ENCODE measurements at regions not wholly inside any gene's neighbourhood (a gene's known extent, or its start where the extent isn't known, plus 50 kb on each side); places are given as distances from the start of the nearest gene placed in this dataset.

DNA sequence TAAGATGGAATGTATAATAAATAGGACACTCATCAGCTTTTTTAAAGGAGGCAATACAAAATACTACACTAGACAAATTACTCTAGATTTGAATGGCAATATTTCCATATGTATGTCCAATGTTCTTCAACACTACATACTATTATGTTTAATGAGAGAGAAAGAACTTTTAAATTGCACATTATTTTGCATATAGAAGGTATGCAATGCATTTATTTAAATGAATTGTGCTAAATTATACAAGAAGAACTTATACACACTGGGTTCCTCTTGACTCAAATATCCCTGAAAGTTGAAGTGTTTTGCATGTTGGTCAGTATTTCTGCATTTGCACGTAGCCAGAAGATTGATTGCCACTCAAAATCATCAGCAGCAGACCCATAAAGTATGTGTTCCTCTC, 839.6 kb downstream of the ADGRL2 start:
- H3K4me1 ChIP-seq (ENCODE audit: control insufficient read depth in 5 of 5, insufficient read depth in 5 of 5, low read length in 5 of 5) = no peaks in the 10 kb centered on the region
- H3K27ac ChIP-seq (ENCODE audit: low read depth, low read length) = no peak overlapping the region
- H3K9me3 ChIP-seq (ENCODE audit: control insufficient read depth in 5 of 5, low read length in 5 of 5) = no peaks in the 10 kb centered on the region
- no peaks in the 10 kb centered on the region for H3K36me3 ChIP-seq (ENCODE audit: control insufficient read depth in 5 of 5, insufficient read depth in 5 of 5, low read length in 5 of 5)
- no peaks in the 10 kb centered on the region for H3K27me3 ChIP-seq (ENCODE audit: control insufficient read depth in 5 of 5, insufficient read depth in 4 of 5, low read length in 5 of 5)
- no peak overlapping the region for H3K4me3 ChIP-seq (ENCODE audit: low read depth in 1 of 5, low read length in 5 of 5)
- no peak overlapping the region for H3K9ac ChIP-seq (ENCODE audit: low read length in 5 of 5)

DNA sequence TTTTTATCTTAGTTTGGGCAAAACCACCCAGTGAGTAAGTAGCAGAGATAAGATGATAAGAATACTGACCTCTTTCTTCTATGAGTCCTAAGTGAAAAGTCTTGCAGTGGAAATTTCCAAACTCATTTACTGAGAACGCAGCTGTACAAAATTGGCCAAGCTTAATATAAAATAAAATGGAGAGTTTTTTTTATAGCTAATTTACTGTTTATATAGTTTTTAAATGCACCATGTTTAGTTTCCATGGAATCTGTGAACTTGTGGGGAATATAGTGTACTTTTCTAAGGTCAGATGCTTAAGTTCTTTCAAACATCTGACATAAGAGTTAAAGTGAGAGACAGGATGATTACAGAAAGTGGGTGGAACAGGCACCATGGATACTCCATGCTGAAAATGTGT, 833.5 kb downstream of the ADGRL2 start:
- H3K4me1 ChIP-seq (ENCODE audit: control insufficient read depth in 5 of 5, insufficient read depth in 5 of 5, low read length in 5 of 5) = no peaks in the 10 kb centered on the region
- H3K27ac ChIP-seq (ENCODE audit: low read depth, low read length) = no peak overlapping the region
- H3K36me3 ChIP-seq (ENCODE audit: control insufficient read depth in 5 of 5, insufficient read depth in 5 of 5, low read length in 5 of 5) = no peaks in the 10 kb centered on the region
- H3K4me3 ChIP-seq (ENCODE audit: low read depth in 1 of 5, low read length in 5 of 5) = no peak overlapping the region
- no peak overlapping the region for H3K9ac ChIP-seq (ENCODE audit: low read length in 5 of 5)
- no peaks in the 10 kb centered on the region for H3K27me3 ChIP-seq (ENCODE audit: control insufficient read depth in 5 of 5, insufficient read depth in 4 of 5, low read length in 5 of 5)
- H3K9me3 ChIP-seq (ENCODE audit: control insufficient read depth in 5 of 5, low read length in 5 of 5) = no peaks in the 10 kb centered on the region

DNA sequence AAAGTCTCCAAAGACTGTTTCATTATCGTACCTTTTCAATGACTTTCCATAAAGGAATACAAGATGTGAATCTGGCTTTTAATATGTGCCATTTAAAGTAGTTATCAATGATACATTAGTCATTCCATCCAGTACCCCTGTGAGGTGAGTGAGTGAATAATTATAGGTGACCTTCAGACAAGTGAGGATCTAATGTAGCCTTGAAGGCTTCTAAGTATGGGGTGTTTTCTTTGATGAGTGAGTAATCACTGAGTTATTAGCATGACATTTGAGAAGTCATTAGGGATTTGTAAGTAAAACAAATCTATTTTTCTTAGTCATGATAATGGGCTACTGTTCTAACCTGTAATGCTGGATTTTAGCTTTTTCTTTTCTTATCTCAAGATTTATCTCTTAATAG, 831.4 kb downstream of the ADGRL2 start:
- H3K4me1 ChIP-seq (ENCODE audit: control insufficient read depth in 5 of 5, insufficient read depth in 5 of 5, low read length in 5 of 5) = peaks cover 0 to 6% (median 0%) of the 10 kb centered on the region in 5 donors
- H3K36me3 ChIP-seq (ENCODE audit: control insufficient read depth in 5 of 5, insufficient read depth in 5 of 5, low read length in 5 of 5) = no peaks in the 10 kb centered on the region
- no peak overlapping the region for H3K9ac ChIP-seq (ENCODE audit: low read length in 5 of 5)
- H3K9me3 ChIP-seq (ENCODE audit: control insufficient read depth in 5 of 5, low read length in 5 of 5) = no peaks in the 10 kb centered on the region
- no peak overlapping the region for H3K27ac ChIP-seq (ENCODE audit: low read depth, low read length)
- H3K27me3 ChIP-seq (ENCODE audit: control insufficient read depth in 5 of 5, insufficient read depth in 4 of 5, low read length in 5 of 5) = no peaks in the 10 kb centered on the region
- no peak overlapping the region for H3K4me3 ChIP-seq (ENCODE audit: low read depth in 1 of 5, low read length in 5 of 5)

DNA sequence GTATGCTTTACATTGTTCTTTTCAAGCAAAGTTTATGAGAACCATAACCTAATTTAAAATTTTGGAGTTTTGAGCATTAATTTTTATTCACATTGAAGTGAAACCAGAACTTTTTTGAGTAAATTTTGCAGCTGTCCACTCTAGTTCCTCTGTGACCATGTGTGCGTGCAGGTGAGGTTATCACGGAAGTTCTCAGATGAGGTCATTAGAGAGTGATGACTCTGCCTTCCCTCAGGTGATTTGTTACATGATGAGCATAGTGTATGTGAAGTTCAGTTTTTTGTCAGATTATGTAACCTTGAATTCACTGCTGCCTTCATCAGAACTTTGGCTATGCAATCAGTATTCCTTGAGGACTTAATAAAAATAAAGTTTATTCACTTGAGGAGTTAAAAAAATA, 828.2 kb downstream of the ADGRL2 start:
- Histone ChIP-seq H3K27ac (ENCODE audit: low read depth, low read length) (no peak overlapping the region), H3K36me3 (ENCODE audit: control insufficient read depth in 5 of 5, insufficient read depth in 5 of 5, low read length in 5 of 5) (no peaks in the 10 kb centered on the region), H3K4me3 (ENCODE audit: low read depth in 1 of 5, low read length in 5 of 5) (no peak overlapping the region), H3K4me1 (ENCODE audit: control insufficient read depth in 5 of 5, insufficient read depth in 5 of 5, low read length in 5 of 5) (peaks cover 0 to 6% (median 0%) of the 10 kb centered on the region in 5 donors), H3K9me3 (ENCODE audit: control insufficient read depth in 5 of 5, low read length in 5 of 5) (peaks cover 0 to 13% (median 7%) of the 10 kb centered on the region in 5 donors), H3K27me3 (ENCODE audit: control insufficient read depth in 5 of 5, insufficient read depth in 4 of 5, low read length in 5 of 5) (no peaks in the 10 kb centered on the region), H3K9ac (ENCODE audit: low read length in 5 of 5) (no peak overlapping the region)

DNA sequence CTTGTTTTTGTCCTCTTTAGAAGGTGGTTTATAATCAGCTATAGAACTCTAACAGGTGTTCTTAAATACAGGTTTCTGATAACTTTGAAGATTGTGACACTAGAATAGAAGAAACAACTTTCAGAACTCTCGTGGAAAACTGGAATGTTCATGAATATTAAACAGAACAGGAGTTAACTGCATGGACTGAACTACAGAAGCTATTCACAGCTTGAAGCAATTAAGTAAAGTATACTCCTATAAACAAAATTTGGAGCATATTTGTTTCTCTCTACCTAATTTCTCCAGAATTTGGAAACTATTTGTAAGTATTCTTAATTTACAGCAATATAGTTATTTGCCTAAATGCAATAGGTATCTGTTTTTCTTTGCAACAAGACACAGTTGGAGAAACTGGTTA, 824.8 kb downstream of the ADGRL2 start:
- Histone ChIP-seq H3K27me3 (ENCODE audit: control insufficient read depth in 5 of 5, insufficient read depth in 4 of 5, low read length in 5 of 5) (no peaks in the 10 kb centered on the region), H3K36me3 (ENCODE audit: control insufficient read depth in 5 of 5, insufficient read depth in 5 of 5, low read length in 5 of 5) (no peaks in the 10 kb centered on the region), H3K9ac (ENCODE audit: low read length in 5 of 5) (no peak overlapping the region), H3K9me3 (ENCODE audit: control insufficient read depth in 5 of 5, low read length in 5 of 5) (peaks cover 0 to 13% (median 7%) of the 10 kb centered on the region in 5 donors), H3K4me3 (ENCODE audit: low read depth in 1 of 5, low read length in 5 of 5) (no peak overlapping the region), H3K4me1 (ENCODE audit: control insufficient read depth in 5 of 5, insufficient read depth in 5 of 5, low read length in 5 of 5) (peaks cover 0 to 6% (median 0%) of the 10 kb centered on the region in 5 donors), H3K27ac (ENCODE audit: low read depth, low read length) (no peak overlapping the region)

DNA sequence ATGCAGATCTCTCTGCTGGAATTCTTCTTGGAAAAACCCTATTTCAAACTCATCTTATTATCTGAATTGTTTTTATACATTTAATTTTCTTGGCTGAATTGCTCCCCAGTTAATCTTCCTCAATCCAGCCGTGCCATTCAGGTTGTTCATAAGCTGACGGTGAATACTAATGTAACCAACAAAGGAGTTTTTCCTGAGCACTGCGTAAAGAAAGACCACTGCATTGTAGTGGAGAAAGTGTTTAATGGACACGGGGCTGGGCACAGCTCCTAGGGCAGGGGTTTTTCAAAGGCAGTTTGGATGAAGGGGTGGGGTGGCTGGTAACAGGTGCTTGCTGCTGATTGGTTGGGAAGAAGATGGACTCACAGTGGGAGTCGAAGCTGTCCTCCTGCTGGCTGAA, 820.3 kb downstream of the ADGRL2 start:
- Histone ChIP-seq H3K4me3 (ENCODE audit: low read depth in 1 of 5, low read length in 5 of 5) (no peak overlapping the region), H3K27me3 (ENCODE audit: control insufficient read depth in 5 of 5, insufficient read depth in 4 of 5, low read length in 5 of 5) (no peaks in the 10 kb centered on the region), H3K36me3 (ENCODE audit: control insufficient read depth in 5 of 5, insufficient read depth in 5 of 5, low read length in 5 of 5) (no peaks in the 10 kb centered on the region), H3K9me3 (ENCODE audit: control insufficient read depth in 5 of 5, low read length in 5 of 5) (peaks cover 0 to 12% (median 7%) of the 10 kb centered on the region in 5 donors), H3K4me1 (ENCODE audit: control insufficient read depth in 5 of 5, insufficient read depth in 5 of 5, low read length in 5 of 5) (no peaks in the 10 kb centered on the region), H3K9ac (ENCODE audit: low read length in 5 of 5) (no peak overlapping the region), H3K27ac (ENCODE audit: low read depth, low read length) (no peak overlapping the region)

DNA sequence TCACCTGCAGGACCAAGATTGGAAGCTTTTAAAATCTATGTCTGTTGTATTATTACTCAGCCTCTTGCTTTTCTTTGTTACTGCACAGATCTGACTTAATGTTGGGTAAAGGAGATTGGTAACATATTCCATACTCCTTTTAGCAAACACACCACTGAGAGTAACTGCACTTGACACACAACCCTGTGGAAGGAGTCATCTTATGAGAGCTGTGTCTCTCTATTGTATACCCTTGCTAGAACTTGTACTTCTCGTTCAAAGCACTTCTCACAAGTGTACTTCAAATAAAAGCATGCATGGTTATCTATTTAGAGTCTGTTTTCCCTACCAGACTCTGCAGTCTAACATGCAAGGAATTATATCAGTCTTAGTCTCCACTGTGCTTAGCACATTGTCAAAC, 813.4 kb downstream of the ADGRL2 start:
- no peaks in the 10 kb centered on the region for H3K36me3 ChIP-seq (ENCODE audit: control insufficient read depth in 5 of 5, insufficient read depth in 5 of 5, low read length in 5 of 5)
- H3K9me3 ChIP-seq (ENCODE audit: control insufficient read depth in 5 of 5, low read length in 5 of 5) = no peaks in the 10 kb centered on the region
- no peak overlapping the region for H3K9ac ChIP-seq (ENCODE audit: low read length in 5 of 5)
- H3K4me1 ChIP-seq (ENCODE audit: control insufficient read depth in 5 of 5, insufficient read depth in 5 of 5, low read length in 5 of 5) = no peaks in the 10 kb centered on the region
- H3K27ac ChIP-seq (ENCODE audit: low read depth, low read length) = no peak overlapping the region
- H3K4me3 ChIP-seq (ENCODE audit: low read depth in 1 of 5, low read length in 5 of 5) = no peak overlapping the region
- H3K27me3 ChIP-seq (ENCODE audit: control insufficient read depth in 5 of 5, insufficient read depth in 4 of 5, low read length in 5 of 5) = no peaks in the 10 kb centered on the region

DNA sequence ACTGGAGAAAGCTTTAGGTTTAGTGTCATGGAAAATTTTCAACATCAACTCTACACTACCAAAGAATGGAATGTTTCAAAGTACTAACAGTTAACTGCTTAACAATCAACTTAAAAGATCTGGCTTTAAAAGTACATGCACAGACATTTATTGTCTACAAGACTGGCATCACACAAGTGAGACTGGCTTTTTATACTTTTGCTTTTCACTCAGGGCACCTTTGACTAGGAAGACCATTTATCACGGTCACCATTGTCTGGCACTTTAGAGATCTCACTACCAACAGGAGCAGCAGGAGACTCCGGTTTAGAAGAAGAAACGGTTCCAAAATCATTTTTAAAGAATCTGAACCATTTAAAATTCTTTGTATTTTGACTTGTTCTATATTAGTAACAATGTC, 812.3 kb downstream of the ADGRL2 start:
- Histone ChIP-seq H3K36me3 (ENCODE audit: control insufficient read depth in 5 of 5, insufficient read depth in 5 of 5, low read length in 5 of 5) (no peaks in the 10 kb centered on the region), H3K4me3 (ENCODE audit: low read depth in 1 of 5, low read length in 5 of 5) (no peak overlapping the region), H3K4me1 (ENCODE audit: control insufficient read depth in 5 of 5, insufficient read depth in 5 of 5, low read length in 5 of 5) (no peaks in the 10 kb centered on the region), H3K9ac (ENCODE audit: low read length in 5 of 5) (no peak overlapping the region), H3K9me3 (ENCODE audit: control insufficient read depth in 5 of 5, low read length in 5 of 5) (no peaks in the 10 kb centered on the region), H3K27me3 (ENCODE audit: control insufficient read depth in 5 of 5, insufficient read depth in 4 of 5, low read length in 5 of 5) (no peaks in the 10 kb centered on the region), H3K27ac (ENCODE audit: low read depth, low read length) (no peak overlapping the region)

DNA sequence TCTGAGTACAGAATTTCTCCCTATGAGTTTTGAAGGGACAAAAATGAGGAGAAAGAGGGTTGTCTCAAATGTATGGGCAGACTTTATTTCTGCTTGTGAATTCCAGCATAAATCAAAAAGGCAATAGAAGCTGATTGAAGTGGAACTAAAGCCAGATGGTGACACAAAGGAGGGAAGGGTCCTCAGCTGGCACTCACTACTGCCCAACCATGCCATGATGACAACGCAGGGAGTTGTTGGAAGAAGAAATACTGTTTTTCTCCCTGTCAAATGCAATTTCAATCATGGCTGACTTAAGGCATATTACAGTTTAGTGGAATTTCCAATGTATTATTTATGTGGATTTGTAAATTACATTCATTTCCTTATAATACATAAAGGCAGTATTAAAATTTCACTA, 805.8 kb downstream of the ADGRL2 start:
- Histone ChIP-seq H3K27me3 (ENCODE audit: control insufficient read depth in 5 of 5, insufficient read depth in 4 of 5, low read length in 5 of 5) (no peaks in the 10 kb centered on the region), H3K9ac (ENCODE audit: low read length in 5 of 5) (no peak overlapping the region), H3K4me1 (ENCODE audit: control insufficient read depth in 5 of 5, insufficient read depth in 5 of 5, low read length in 5 of 5) (no peaks in the 10 kb centered on the region)

DNA sequence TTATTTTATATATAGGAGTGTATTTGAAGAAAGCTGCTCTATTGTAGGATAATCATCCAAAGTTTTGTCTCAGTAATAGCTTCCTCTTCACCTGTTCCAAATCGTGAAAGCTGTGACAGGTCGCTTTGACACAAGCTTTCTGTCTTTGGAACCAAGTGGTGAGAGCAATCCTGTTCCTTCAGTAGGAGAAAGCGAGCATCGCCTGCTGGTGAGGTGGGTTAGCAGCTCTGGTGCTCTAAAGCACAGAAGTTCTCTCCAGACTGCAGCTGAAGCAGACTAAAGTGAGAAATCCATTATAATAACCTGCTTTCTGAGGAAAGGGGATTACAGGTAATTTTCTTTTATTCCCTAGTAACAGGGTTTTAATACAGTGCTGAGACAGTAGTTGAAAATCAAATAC, 803.8 kb downstream of the ADGRL2 start:
- Histone ChIP-seq H3K27ac (ENCODE audit: low read depth, low read length) (no peak overlapping the region), H3K36me3 (ENCODE audit: control insufficient read depth in 5 of 5, insufficient read depth in 5 of 5, low read length in 5 of 5) (no peaks in the 10 kb centered on the region), H3K27me3 (ENCODE audit: control insufficient read depth in 5 of 5, insufficient read depth in 4 of 5, low read length in 5 of 5) (no peaks in the 10 kb centered on the region), H3K4me3 (ENCODE audit: low read depth in 1 of 5, low read length in 5 of 5) (no peak overlapping the region), H3K4me1 (ENCODE audit: control insufficient read depth in 5 of 5, insufficient read depth in 5 of 5, low read length in 5 of 5) (no peaks in the 10 kb centered on the region), H3K9me3 (ENCODE audit: control insufficient read depth in 5 of 5, low read length in 5 of 5) (no peaks in the 10 kb centered on the region), H3K9ac (ENCODE audit: low read length in 5 of 5) (no peak overlapping the region)

More for the DNA sequence above, 805.8 kb downstream of the ADGRL2 start:
- no peaks in the 10 kb centered on the region for H3K36me3 ChIP-seq (ENCODE audit: control insufficient read depth in 5 of 5, insufficient read depth in 5 of 5, low read length in 5 of 5)
- no peak overlapping the region for H3K27ac ChIP-seq (ENCODE audit: low read depth, low read length)
- no peak overlapping the region for H3K4me3 ChIP-seq (ENCODE audit: low read depth in 1 of 5, low read length in 5 of 5)
- H3K9me3 ChIP-seq (ENCODE audit: control insufficient read depth in 5 of 5, low read length in 5 of 5) = no peaks in the 10 kb centered on the region

DNA sequence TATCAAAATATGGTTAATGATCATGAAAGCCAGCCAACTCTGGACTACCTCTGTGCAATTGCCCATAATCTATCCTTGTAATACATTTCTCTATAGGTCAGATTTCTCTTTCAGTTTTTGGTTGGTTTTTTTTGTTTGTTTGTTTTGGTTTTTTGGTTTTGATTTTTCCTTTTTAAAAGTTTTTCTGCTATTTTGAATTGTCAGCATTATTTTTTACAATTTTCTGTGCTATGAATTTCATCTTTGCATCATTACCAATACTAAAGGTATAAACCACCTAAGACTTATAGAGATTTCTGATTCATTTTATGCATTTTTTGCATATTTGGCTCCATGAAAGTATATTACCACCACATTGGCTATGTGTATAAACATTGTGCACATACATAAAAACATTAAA, 799.6 kb downstream of the ADGRL2 start:
- H3K4me1 ChIP-seq (ENCODE audit: control insufficient read depth in 5 of 5, insufficient read depth in 5 of 5, low read length in 5 of 5) = no peaks in the 10 kb centered on the region
- no peak overlapping the region for H3K9ac ChIP-seq (ENCODE audit: low read length in 5 of 5)
- H3K27ac ChIP-seq (ENCODE audit: low read depth, low read length) = no peak overlapping the region
- H3K36me3 ChIP-seq (ENCODE audit: control insufficient read depth in 5 of 5, insufficient read depth in 5 of 5, low read length in 5 of 5) = no peaks in the 10 kb centered on the region
- H3K4me3 ChIP-seq (ENCODE audit: low read depth in 1 of 5, low read length in 5 of 5) = no peak overlapping the region
- no peaks in the 10 kb centered on the region for H3K27me3 ChIP-seq (ENCODE audit: control insufficient read depth in 5 of 5, insufficient read depth in 4 of 5, low read length in 5 of 5)
- no peaks in the 10 kb centered on the region for H3K9me3 ChIP-seq (ENCODE audit: control insufficient read depth in 5 of 5, low read length in 5 of 5)

Measured in subcutaneous abdominal adipose tissue (tissue), 5 donors.